ENCODE measurements at regions not wholly inside any gene's neighbourhood (a gene's known extent, or its start where the extent isn't known, plus 50 kb on each side); places are given as distances from the start of the nearest gene placed in this dataset.

GRCh38 chr10:126851414-126852108 is 53.7 kb upstream of the DOCK1 start:
- TF ChIP-seq CTCF (conservative IDR thresholded peaks at IDR 0.05 in 1 of 2, IDR thresholded peaks at IDR 0.05 in 1 of 2; ENCODE audit: low read depth in 1 of 2, low read length in 2 of 2): no peak
- TF ChIP-seq EZH2 (IDR thresholded peaks at IDR 0.05; ENCODE audit: low read length, missing control alignments): no peak

All from fibroblast of lung (primary cell).